ENCODE measurements at regions not wholly inside any gene's neighbourhood (a gene's known extent, or its start where the extent isn't known, plus 50 kb on each side); places are given as distances from the start of the nearest gene placed in this dataset.

- BruUV-seq (replicated peaks), result no TSS peak
- no peak for DNase-seq (ENCODE audit: low spot score)
- H3K27me3 ChIP-seq (replicated peaks; ENCODE audit: insufficient read depth, low read depth, low read length, poor library complexity), result no peaks in the 10 kb centered on the region
- no peaks in the 10 kb centered on the region for H3K4me1 ChIP-seq (ENCODE audit: insufficient read depth, low read length, poor library complexity, severe bottlenecking)
- no peak overlapping the region for H3K4me3 ChIP-seq (ENCODE audit: low read depth, low read length, poor library complexity, severe bottlenecking)
- peaks cover 25% of the 10 kb centered on the region for H3K9me3 ChIP-seq (ENCODE audit: low read depth, low read length, poor library complexity, severe bottlenecking)
- ChIA-PET POLR2A (ENCODE audit: low non-redundant PET) (no interaction called here), CTCF (no interaction called here)
- TF ChIP-seq CTCF (conservative IDR thresholded peaks at IDR 0.05; ENCODE audit: low read depth, low read length) (no peak), EZH2 (IDR thresholded peaks at IDR 0.05; ENCODE audit: borderline replicate concordance, low read depth, low read length, poor library complexity, severe bottlenecking) (no peak)
- intact Hi-C loops (cut with micrococcal nuclease; ENCODE audit: unreplicated experiment), result no loop called here
- H3K27ac ChIP-seq (ENCODE audit: low read depth, low read length, poor library complexity, severe bottlenecking), result no peak overlapping the region
- H3K36me3 ChIP-seq (ENCODE audit: insufficient read depth, low read length, poor library complexity, severe bottlenecking), result no peaks in the 10 kb centered on the region
Measured at GRCh38 chr2:82839036-82839435, 1620.0 kb downstream of the SUCLG1 start.

GRCh38 chr2:82837588-82838304 lies 1621.3 kb downstream of the SUCLG1 start:
- intact Hi-C loops (cut with micrococcal nuclease; ENCODE audit: unreplicated experiment), result no loop called here
- BruUV-seq (replicated peaks), result no TSS peak
- ChIA-PET POLR2A (ENCODE audit: low non-redundant PET) (no interaction called here), CTCF (no interaction called here)
- TF ChIP-seq CTCF (conservative IDR thresholded peaks at IDR 0.05; ENCODE audit: low read depth, low read length) (no peak), EZH2 (IDR thresholded peaks at IDR 0.05; ENCODE audit: borderline replicate concordance, low read depth, low read length, poor library complexity, severe bottlenecking) (no peak)
- no peaks in the 10 kb centered on the region for H3K4me1 ChIP-seq (ENCODE audit: insufficient read depth, low read length, poor library complexity, severe bottlenecking)
- H3K27ac ChIP-seq (ENCODE audit: low read depth, low read length, poor library complexity, severe bottlenecking), result no peak overlapping the region
- peaks cover 30% of the 10 kb centered on the region for H3K9me3 ChIP-seq (ENCODE audit: low read depth, low read length, poor library complexity, severe bottlenecking)
- DNase-seq (ENCODE audit: low spot score), result no peak
- no peaks in the 10 kb centered on the region for H3K27me3 ChIP-seq (replicated peaks; ENCODE audit: insufficient read depth, low read depth, low read length, poor library complexity)
- H3K36me3 ChIP-seq (ENCODE audit: insufficient read depth, low read length, poor library complexity, severe bottlenecking), result no peaks in the 10 kb centered on the region
- no peak overlapping the region for H3K4me3 ChIP-seq (ENCODE audit: low read depth, low read length, poor library complexity, severe bottlenecking)

- intact Hi-C loops (cut with micrococcal nuclease; ENCODE audit: unreplicated experiment), result no loop called here
- Histone ChIP-seq H3K4me1 (ENCODE audit: insufficient read depth, low read length, poor library complexity, severe bottlenecking) (no peaks in the 10 kb centered on the region), H3K27ac (ENCODE audit: low read depth, low read length, poor library complexity, severe bottlenecking) (no peak overlapping the region), H3K4me3 (ENCODE audit: low read depth, low read length, poor library complexity, severe bottlenecking) (no peak overlapping the region), H3K36me3 (ENCODE audit: insufficient read depth, low read length, poor library complexity, severe bottlenecking) (no peaks in the 10 kb centered on the region), H3K27me3 (replicated peaks; ENCODE audit: insufficient read depth, low read depth, low read length, poor library complexity) (no peaks in the 10 kb centered on the region), H3K9me3 (ENCODE audit: low read depth, low read length, poor library complexity, severe bottlenecking) (peaks cover 34% of the 10 kb centered on the region)
- DNase-seq (ENCODE audit: low spot score), result no peak
- BruUV-seq (replicated peaks), result no TSS peak
- TF ChIP-seq CTCF (conservative IDR thresholded peaks at IDR 0.05; ENCODE audit: low read depth, low read length) (no peak), EZH2 (IDR thresholded peaks at IDR 0.05; ENCODE audit: borderline replicate concordance, low read depth, low read length, poor library complexity, severe bottlenecking) (no peak)
- ChIA-PET POLR2A (ENCODE audit: low non-redundant PET) (no interaction called here), CTCF (no interaction called here)
Measured at GRCh38 chr2:82834893-82835292, 1624.2 kb downstream of the SUCLG1 start.

Data from A673 (cell line).